RPMI7951 (cell line): ENCODE measurements at regions not wholly inside any gene's neighbourhood (a gene's known extent, or its start where the extent isn't known, plus 50 kb on each side); places are given as distances from the start of the nearest gene placed in this dataset.

Source experiments
- DNase-seq: peaks from one replicate; pipeline ENCODE4 v3.0.0-alpha.2; 2012; ENCODE audit warnings: low read depth

- DNase-seq = no peak
Observed at GRCh38 chr3:59698091-59698490, 648.3 kb upstream of the CFAP20DC start.

DNA sequence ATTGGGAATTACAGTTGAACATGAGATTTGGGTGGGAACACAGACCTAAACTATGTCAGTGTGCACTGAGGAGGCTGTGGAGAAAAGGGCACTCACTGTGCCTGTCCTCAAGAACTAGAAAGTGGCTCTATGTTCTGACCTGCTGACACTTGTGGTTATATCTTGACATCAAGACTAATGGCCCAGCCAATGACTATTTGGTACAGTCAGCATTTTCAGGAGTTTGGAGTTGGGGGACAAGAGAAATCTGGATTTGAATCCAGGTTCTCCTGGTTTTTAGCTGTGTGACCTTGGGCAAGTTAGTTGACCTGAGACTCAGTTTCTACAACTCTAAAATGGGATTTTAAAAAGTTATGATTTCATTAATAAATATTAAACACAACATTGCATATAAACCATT, 647.0 kb upstream of the CFAP20DC start:
- DNase-seq = no peak

GRCh38 chr3:59695860-59696259, 646.0 kb upstream of the CFAP20DC start:
- no peak for DNase-seq

GRCh38 chr3:59692117-59692516, 642.3 kb upstream of the CFAP20DC start:
- no peak for DNase-seq

DNA sequence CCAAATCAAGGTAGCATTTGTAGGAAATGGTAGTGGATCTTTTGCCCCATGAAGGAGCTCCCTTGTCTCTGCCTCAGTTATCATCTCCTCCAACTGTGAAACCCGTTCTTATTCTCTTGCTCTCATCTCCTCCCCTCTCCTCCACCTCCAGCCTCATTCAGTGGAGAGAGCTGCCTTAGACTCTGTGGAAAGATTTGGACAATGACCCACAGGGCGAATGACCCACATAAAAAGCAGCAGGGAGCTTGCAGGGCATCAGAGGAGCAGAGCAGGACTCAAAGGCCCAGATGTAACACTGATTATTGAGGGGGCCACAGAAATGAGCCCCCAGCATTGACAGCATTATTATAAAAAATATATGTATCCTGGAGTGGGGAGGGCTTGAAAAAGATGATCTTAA, 641.1 kb upstream of the CFAP20DC start:
- DNase-seq = no peak

GRCh38 chr3:59688636-59689035, 638.8 kb upstream of the CFAP20DC start:
- no peak for DNase-seq

DNA sequence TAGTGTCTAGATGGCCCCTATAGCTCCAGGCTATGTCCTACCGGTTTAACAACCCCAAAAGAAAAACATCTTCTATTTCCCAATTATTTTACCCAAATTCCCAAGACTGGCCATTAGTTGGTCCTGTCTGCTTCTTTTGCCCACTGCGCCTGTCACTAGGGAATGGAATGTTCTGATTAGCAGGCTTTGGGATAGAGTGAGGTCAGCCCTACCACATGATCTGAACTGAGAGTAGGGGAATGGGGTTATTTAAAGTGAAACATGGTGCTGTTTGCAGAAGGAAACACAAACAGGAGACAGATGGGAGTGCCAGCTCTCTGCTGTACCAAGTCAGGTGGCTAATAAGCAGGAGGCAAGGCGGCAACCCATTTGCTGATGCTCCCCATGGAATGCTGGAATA, 635.6 kb upstream of the CFAP20DC start:
- no peak for DNase-seq

DNA sequence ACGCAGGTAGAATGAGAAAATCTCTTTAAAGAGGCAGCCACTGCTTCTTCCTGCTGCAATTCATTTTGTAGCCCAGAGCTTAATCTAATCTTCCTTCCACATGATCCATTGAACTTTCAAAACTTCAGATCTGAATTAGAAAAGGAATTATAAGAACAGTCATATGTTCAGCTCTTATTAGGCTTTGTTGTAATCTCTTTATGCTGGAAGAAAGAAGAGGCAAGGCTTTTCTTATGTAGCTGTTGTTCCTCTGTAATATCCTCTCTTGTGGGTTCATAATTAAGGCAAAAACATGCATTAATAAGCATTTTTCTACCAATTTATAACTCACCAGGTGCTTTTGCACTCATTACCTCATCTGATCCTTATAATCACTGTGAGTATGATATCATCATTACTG, 634.9 kb upstream of the CFAP20DC start:
- DNase-seq = no peak

DNA sequence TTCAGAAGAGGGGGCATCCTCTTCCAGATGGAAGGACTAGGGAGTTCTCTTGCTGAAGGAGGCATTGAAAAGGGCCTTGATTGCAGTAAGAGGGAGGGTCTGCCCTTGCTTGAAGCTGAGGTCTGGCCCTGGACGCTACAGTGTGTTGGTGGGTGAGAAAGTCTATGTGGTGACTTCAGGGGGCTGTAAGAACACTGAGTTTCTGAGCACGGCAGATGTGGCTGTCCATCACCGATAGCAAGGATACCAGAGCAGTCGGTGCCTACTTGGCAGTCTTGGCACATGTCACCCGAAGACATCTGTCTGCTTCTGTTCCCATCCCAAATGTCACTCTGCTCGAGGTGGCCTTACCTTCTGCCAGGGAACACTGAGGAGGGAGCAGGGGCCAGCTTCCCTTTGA, 631.1 kb upstream of the CFAP20DC start:
- DNase-seq = no peak

GRCh38 chr3:59677747-59678702, 628.2 kb upstream of the CFAP20DC start:
- no peak for DNase-seq

DNA sequence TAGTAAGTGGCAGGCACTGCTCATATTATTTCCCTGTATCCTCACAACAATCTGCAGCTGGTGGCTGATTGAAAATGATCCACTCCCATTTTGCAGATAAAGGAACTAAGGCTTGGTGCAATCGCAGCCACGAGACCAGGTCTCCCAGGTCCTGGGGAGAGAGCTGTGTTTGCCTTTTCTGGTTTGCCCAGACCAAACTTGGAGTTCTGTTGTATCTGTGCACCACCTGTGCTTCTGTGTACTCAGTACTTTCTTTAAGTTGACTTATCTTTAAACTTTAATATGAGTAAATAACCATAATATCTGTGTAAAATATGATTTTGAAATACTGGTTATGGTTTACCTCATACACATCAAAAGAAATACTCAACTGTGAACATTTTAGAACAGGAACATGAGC, 625.7 kb upstream of the CFAP20DC start:
- DNase-seq = no peak

- no peak for DNase-seq
Observed at GRCh38 chr3:59663076-59663850, 613.4 kb upstream of the CFAP20DC start.

DNA sequence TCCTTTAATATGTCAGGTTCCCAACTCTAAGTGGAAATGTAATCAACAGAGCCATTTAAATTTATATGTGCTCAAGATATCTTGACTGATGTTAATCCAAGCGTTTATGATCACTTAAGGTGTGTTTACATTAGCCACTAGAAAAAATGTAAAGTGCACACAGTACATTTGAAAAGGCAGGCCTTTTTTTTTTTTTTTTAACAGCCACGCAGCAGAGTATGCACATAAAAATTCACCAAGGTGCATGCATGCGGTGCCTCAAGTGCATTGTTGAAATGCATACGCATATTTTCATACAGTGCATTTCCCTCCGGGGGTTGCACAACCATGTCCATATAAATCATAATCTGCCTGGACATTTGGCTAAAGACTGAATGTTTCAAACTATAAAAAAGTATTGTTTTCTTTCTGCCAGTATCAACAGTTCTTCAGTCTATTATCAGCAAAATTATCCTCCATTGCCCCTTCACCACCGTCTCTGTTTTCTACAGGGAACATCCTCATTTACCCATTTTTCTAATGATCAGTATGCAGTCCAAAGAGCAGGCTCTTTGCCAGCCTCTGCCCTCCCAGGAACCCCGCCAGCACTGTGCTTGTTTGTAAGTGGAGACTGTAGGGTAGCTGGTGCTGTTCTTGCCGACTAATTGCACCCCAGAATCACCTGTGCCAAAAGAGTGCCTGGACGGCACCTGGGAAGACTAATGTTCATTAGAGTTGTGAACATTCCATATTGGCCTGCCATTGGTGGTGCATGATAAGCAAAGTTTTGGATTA, 611.2 kb upstream of the CFAP20DC start:
- DNase-seq = no peak

DNA sequence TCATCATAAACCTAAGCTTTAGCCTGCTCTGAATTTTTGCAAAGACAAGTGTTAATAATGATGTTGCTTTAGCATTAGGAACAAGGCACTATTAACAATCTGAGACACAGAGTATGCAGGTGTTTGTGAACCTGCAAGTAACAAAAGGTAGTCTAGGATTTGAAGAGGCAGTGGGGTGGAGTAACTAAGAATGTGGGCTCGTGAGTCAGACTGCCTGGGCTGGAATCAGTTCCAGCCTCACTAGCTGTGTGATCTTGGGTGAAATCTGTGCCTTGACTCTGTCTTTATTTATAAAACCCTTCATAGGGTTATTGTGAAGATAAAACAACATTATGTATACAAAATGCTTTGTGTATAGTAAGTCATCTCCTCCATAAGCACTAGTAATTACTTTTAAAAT, 610.6 kb upstream of the CFAP20DC start:
- DNase-seq = no peak

GRCh38 chr3:59659755-59660154, 609.9 kb upstream of the CFAP20DC start:
- DNase-seq = no peak

GRCh38 chr3:59658866-59659265, 609.0 kb upstream of the CFAP20DC start:
- DNase-seq = no peak

- no peak for DNase-seq
Observed at GRCh38 chr3:59658274-59658673, 608.4 kb upstream of the CFAP20DC start.

GRCh38 chr3:59655418-59656015, 605.7 kb upstream of the CFAP20DC start:
- DNase-seq = no peak

GRCh38 chr3:59654480-59655417, 604.9 kb upstream of the CFAP20DC start:
- no peak for DNase-seq

GRCh38 chr3:59654123-59654479, 604.3 kb upstream of the CFAP20DC start:
- peak; percentile 24 for DNase-seq
